ENCODE measurements at regions not wholly inside any gene's neighbourhood (a gene's known extent, or its start where the extent isn't known, plus 50 kb on each side); places are given as distances from the start of the nearest gene placed in this dataset.

DNA sequence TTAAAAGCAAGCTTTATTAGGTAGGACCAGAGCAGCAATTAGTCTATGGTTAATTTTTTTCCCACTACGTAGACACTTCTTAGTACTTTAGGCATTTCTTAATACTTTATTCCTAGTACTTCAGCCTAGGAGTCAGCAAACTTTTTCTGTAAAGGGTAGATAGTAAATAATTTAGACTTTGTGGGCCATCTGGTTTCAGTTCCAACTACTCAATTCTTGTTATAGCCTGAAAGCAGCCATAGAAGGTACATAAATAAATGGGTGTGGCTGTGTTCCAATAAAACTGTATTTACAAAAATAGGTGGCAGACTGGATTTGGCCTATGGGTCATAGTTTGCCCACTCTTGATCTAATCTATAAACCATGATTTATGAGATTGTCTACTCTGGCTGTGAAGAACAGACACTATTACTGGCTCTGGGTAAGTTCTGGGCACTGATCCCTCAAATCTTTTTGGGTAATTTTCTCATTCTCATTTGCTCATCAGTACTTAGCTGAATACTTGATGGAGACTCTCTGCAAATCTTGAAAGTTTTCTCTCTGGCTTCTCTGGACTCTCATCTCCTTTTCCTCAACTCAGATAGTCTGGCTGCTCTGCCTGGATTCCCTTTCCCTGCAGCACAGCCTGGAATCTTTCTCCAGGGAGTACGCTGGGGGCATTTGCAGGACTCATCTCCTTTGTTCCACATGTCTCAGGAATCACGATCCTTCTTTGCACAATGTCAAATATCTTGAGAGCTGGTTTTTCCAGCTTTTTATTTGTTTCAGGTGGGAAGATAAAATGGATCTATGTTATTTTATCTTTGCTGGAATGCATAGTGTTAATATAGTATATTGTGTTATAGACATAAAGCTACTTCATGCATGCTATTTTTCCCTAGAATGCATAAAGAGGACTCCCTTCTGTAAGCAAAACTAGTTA, 524.8 kb upstream of the TBL1XR1 start:
- TF ChIP-seq POLR2A (IDR thresholded peaks at IDR 0.05; ENCODE audit: low read depth, low read length) (no peak), EZH2 (IDR thresholded peaks at IDR 0.05; ENCODE audit: borderline replicate concordance, low read depth, low read length, severe bottlenecking) (no peak), POLR2AphosphoS5 (IDR thresholded peaks at IDR 0.05; ENCODE audit: insufficient read depth, low read depth, low read length) (no peak), JUN (IDR thresholded peaks at IDR 0.05; ENCODE audit: borderline replicate concordance, insufficient read depth, insufficient read length, low read depth) (no peak), GATA2 (IDR thresholded peaks at IDR 0.05; ENCODE audit: insufficient read depth, insufficient read length, low read depth, low read length) (no peak), FOS (IDR thresholded peaks at IDR 0.05; ENCODE audit: borderline replicate concordance, insufficient read depth, low read length) (no peak)
- TF ChIP-seq, protein P1, sequence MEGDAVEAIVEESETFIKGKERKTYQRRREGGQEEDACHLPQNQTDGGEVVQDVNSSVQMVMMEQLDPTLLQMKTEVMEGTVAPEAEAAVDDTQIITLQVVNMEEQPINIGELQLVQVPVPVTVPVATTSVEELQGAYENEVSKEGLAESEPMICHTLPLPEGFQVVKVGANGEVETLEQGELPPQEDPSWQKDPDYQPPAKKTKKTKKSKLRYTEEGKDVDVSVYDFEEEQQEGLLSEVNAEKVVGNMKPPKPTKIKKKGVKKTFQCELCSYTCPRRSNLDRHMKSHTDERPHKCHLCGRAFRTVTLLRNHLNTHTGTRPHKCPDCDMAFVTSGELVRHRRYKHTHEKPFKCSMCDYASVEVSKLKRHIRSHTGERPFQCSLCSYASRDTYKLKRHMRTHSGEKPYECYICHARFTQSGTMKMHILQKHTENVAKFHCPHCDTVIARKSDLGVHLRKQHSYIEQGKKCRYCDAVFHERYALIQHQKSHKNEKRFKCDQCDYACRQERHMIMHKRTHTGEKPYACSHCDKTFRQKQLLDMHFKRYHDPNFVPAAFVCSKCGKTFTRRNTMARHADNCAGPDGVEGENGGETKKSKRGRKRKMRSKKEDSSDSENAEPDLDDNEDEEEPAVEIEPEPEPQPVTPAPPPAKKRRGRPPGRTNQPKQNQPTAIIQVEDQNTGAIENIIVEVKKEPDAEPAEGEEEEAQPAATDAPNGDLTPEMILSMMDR (IDR thresholded peaks at IDR 0.05; ENCODE audit: extremely low read depth in 1 of 2, insufficient read depth in 1 of 2, low read depth in 1 of 2, low read length in 2 of 2) = no peak
- TF ChIP-seq, protein P2, sequence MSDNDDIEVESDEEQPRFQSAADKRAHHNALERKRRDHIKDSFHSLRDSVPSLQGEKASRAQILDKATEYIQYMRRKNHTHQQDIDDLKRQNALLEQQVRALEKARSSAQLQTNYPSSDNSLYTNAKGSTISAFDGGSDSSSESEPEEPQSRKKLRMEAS (IDR thresholded peaks at IDR 0.05; ENCODE audit: insufficient read depth, insufficient read length) = no peak
